NOMO-1 (cell line): ENCODE measurements at regions not wholly inside any gene's neighbourhood (a gene's known extent, or its start where the extent isn't known, plus 50 kb on each side); places are given as distances from the start of the nearest gene placed in this dataset.
"Not testable (repeated sequence)": the region's sequence is repeated elsewhere in the genome, so short reads cannot be mapped to it uniquely, and the experiment has no call there.

ENCODE experiments used
- DNase-seq, 2 experiments: peaks; one replicate each; lab custom pipeline; 2025; ENCODE audit not compliant: unreplicated experiment in 2 of 2; lab: John Stamatoyannopoulos, UW

DNA sequence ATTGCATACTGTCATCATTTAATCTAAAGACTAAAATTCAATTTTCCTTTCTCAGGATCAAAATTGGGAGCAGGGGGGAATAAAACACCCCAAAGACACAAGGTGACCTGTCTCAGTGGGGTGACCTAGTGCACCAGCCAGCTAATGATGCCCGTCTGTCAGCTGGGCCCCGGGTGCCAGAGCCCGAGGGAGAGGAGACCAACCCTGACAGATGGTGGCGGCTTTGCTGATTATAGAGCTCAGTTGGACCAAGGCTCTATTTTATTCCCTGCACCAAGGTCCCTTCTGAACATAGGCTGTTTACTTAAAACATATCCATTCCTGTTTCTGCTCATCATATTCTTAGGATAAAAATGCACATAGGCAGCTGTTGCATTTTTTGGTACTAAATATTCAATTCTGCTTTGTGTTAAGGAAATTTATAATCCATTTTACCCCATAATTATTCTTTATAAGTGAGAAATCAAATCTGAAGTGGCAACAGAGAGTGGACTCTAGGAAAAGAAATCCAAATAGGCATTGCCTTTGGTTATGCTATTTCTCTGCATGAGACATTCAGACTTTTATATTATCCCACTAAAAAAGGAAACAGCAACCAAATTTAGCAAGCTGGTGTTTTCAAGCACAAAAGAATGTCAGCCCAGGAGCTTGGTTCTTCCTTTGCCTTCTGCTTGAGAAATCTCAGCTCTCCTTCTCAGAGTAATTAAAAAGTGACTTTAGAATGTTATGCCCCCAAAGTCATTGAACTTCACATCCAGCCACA lies 96.8 kb upstream of the IFNG-AS1 start:
- no peak for DNase-seq

DNA sequence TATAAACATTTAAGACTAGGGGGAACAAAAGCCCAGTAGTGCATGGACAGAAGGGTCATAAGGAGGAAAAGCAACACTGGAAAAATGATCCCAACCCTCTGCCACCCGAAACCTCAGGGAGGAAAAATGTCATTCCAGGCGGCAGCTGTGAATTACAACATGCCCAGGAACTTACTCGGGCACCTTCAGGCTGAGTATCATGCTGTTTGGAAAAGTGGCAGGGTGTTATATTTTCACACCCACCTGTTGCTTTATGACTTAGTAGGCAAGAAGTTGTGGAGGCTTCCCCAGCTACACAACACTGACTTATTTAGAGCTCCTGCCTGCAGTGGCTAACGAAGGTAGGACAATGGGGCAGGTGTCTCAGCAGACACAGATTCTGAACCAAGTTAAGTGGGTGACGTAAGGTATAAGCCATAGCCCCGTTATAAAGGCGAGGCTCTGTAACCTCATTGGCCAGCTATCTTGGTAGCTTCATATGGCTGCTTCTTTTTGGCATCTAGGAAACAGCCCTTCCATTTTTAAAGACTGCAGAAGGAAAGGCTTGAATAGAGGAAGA lies 96.1 kb upstream of the IFNG-AS1 start:
- no peak for DNase-seq

DNA sequence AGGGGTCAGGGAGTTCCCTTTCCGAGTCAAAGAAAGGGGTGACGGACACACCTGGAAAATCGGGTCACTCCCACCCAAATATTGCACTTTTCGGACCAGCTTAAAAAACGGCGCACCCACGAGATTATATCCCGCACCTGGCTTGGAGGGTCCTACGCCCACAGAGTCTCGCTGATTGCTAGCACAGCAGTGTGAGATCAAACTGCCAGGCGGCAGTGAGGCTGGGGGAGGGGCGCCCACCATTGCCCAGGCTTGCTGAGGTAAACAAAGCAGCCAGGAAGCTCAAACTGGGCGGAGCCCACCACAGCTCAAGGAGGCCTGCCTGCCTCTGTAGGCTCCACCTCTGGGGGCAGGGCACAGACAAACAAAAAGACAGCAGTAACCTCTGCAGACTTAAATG lies 88.8 kb upstream of the IFNG-AS1 start:
- DNase-seq: not testable (repeated sequence)

DNA sequence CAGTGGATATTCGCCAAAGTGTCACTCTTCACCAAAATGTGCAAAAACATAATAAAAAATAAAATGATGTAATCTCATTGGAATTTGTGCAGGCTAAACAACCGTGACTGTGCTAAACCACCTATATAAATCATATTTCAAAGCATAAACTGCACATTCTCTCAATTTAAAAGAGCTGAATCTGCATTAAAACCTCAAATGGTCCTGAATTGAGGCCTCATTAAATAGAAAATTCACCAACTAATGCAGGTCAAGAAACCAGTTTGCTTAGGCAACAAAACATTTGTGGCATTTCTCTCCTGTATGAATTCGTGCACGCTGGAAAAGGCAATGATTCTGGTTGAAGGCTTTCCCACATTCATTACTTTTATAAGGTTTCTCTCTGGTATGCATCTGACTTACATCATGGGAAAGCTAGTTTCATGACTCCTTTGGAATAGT lies 80.1 kb upstream of the IFNG-AS1 start:
- no peak for DNase-seq

DNA sequence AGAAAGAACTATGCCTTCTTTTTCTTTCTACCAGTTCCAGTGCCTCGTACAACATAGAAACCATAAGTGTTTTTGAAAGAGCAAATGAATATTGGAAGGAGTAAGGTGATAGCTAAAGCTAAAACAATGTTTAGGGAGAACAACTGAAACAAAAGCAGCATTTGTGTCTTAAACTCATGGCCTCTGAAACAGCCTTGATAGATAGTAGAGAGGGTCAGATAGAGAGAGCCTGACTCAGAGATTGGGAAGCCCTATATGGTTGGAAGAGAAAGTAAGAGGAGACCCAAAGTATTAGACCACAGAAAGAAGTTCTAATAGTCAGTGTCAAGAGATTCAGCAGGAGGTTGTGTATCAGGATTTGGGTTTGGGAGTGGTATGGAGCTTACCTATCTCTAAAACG lies 79.6 kb upstream of the IFNG-AS1 start:
- no peak for DNase-seq

DNA sequence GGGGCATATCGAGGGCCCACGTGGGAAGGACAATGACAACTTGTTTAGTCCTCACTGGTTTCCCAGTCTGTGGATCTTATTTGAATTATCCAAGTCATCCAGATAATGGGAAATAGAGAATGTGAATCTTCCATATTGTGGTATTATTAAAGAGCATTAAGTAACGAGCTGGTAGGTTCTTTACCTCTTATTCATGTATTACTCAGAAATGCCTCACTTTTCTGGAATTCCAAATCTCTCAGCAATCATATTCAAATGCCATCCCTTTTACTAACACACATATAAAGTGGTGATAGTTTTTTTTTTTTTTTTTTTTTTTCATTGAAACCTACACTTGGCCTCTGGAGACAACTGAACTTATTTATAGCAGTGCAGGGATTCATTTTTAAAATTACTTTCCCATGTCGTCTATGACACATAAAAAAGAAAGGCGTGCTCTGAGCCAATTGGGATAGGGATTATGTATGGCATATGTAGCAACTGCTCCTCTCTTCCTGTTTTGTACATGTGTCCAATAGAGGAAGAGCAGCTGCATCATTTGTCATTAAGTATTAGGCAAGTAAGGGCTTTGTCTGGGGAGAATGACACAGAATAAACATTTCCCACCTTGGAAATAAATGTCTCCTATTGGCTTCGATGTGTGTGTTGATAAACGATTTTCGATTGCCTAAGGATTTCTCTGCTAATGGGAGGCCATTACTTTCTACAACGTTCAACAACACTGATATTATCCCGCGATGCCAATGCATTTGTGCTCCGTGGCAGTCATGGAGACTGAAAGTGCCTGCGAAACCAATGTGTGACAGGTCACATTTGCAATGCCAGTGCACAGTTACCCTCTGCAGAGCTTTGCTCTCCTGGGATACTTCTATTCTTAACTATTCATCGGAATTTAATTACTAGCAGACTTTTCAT lies 78.6 kb upstream of the IFNG-AS1 start:
- no peak for DNase-seq

DNA sequence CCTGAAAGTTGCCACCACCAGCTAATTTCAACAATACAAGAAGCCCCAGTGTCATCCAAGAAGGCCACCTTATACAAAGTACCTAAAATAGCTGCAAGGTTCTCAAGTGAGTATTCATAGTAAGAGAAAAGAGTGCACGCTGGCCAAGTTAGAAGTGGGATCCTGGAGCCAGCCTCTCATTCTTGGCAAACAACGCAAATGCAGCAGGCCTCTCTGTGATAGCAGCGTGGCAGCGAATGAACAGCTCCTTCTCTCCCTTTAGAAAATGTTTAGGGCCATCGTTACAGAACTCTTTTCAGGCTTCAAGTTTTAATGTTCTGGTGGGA lies 78.0 kb upstream of the IFNG-AS1 start:
- DNase-seq: no peak

DNA sequence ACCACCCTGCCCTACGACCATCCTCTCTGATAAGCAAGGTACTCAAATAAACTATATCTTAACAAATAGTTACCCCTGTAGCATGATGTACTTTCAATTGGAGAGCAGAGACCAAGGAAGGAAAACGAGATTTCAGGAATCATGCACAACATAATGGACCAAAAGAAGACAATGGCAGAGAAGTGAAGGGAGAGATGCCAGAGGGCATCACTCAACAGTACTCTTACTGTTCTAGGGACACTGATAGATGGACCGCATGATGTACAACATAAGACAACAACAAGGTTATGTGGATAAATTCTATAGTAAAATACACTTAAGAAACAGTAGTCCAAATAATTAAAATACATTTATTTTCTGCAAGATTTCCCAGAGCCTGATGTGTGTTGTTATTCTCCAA lies 77.5 kb upstream of the IFNG-AS1 start:
- DNase-seq: no peak

DNA sequence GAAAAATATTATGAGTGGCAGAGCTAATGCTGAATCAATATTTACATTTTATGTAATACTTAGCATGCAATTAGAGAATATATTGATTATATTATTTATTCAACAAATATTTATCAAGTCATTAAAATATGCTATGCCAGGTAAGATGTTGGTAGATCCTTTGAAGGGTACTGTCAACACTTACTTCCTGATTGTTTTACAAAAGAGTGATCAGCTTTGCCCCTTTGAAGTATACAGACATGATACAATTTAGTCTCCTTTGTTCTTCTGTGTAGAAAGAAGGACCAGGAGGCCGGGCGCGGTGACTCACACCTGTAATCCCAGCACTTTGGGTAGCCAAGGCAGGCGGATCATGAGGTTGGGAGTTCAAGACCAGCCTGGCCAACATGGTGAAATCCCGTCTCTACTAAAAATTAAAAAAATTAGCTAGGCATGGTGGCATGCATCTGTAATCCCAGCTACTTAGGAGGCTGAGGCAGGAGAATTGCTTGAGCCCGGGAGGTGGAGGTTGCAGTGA lies 73.9 kb upstream of the IFNG-AS1 start:
- DNase-seq: no peak

DNA sequence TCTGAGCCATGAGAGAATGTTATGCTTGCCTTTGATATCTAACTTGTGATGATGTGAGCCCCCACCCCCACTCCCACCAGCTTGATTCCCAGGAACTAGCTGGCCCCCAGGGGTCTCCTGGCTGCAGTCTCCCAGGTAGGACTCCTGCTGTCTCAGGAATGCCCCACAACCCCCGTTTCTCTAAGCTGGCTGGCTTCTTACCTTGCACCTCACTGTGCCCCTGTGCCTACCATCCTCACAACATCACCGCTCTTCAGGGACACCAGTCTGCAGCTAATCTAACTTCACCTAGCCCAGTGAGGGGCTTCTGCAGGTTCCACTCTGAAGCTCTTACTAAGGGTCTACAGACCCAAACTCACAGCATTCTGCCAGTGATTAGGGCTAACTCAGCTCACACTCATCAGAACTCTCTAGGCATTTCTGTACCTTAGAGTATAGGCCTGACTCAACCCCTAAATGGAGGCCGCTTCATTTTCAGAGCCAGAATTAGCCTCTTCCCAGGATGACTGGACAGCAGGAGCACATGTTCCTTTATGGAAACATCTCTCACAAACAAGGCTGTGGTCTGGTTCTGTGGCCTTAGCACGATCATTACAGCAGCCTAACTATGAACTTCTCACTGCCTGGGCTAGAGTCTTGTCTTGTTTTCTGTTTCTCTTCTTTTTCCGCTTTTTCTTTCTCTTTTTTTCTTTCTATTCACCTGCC lies 72.8 kb upstream of the IFNG-AS1 start:
- DNase-seq: no peak

DNA sequence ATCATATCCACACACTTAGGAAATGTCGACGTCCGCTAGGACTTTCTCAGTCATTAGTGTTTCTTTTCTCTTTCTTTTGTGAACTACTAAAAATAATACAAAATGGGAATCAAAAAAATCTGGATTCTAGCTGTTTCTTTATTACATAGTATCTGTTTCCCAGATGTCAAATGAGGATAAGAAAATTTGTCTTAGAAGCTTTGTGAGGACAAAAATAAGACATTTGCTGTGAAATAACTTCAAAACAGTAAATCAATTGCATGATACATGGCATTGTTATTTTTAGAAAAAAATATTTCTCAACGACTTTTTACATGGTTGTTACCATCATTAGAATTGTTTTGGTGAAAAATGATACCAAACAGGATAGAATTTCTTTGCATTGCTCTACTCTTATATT lies 71.4 kb upstream of the IFNG-AS1 start:
- no peak for DNase-seq

DNA sequence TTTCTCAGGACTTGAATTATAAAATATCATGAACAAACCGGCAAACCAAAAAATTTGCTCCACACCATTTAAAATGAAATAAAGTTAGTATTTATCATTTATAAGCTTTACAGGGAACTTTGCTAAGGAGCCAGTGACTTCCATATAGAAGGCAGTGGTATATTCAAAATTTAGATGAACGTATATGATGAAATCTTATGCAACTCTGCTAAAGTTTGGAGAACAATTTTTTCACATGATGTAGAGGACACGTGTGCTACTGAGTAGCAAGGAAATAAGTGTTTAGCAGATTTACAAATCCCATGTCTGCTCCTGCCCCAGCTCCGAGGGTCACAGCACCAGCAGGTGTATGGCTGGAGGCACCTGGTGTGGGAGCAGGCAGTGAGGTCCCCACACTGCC lies 70.8 kb upstream of the IFNG-AS1 start:
- no peak for DNase-seq

DNA sequence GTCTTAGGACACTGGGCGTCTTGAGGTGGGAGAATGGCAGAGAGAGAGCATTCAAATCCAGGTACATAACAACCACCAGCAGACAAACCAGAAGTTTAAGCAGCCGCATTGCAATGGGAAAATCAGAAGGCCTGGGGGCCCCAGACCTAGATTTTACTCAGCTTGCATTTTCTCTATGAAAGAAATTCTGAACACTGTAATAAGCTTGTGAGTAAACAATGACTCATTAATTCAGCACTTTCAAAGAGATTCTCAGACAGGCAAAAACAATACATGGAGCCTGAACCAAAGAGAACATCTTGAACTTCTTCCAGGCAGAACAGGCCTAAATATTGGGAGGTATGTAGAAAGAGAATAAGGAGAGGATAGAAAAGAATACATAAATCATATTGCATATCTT lies 69.8 kb upstream of the IFNG-AS1 start:
- DNase-seq: no peak

DNA sequence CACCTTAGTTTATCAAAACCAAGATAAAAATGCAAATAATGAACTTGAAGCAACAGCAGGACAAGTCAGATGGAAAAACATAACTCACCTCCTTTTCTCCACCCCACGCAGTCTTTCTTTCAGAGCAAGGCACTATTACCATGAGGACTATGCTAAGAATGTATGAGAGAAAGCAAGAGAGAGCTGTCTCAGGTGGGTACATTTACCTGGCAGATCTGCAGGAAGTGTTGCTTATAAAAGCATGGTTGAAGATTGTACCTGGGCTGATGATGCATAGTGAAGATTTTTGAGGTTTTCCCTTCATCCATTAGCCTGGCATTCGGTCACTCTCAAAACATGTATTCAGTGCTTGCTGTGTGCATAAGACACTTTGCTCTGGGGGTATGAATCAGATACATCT lies 68.8 kb upstream of the IFNG-AS1 start:
- DNase-seq: no peak

DNA sequence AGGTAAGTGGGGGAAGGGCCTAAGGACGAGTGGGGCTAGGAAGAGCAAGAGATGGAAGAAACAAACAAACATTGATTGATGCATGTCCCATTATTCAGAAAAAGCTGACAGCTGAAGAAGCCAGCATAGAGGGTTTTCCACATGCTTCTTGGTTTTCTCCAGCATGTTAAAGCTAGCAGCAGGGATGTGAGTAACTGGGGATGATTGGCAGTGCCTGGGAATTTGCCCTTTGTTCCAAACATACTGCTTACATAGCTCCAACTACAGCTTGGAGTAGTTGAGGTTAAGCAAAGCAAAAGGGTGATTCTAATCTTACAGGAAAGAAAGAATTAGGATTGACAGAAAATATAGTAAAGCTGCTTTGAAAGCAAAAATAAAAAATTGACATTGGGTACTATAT lies 68.0 kb upstream of the IFNG-AS1 start:
- no peak for DNase-seq

DNA sequence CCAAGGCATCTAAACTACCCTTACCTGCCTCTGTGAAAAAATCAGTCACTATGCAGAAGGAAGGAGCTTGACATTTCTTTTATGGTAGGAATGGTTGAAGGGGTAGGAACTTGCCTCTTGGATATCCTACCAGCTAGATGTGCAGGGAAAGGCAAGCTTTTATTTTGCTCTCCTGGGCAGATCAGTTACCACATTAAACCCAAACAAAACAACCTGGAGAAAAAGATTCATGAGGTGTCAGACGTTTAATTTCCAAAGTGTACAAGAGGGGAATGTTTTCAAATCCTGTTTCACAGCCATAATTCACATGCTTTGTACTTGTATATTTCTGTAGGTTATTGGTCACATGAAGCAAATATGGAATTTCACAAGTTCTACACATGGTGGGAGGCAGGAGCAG lies 67.0 kb upstream of the IFNG-AS1 start:
- DNase-seq: no peak

DNA sequence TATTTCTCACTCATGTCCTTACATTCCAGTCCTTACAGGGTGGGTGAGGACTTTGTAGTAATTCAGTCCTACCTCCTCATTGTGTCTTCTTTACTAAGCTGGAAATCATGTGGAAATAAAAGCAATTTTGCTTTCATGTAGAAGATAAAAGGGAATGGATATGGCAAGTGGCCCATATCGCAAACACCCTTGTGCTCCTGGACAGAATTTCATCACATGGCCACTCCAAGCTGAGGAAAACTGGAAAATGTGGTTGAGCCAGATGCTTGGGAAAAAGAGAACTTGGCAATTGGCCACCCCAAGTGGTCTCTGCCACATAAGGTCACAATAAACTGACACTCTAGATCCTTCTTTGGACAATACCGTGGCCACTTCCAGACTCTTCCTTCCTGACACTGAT lies 64.2 kb upstream of the IFNG-AS1 start:
- DNase-seq: no peak

DNA sequence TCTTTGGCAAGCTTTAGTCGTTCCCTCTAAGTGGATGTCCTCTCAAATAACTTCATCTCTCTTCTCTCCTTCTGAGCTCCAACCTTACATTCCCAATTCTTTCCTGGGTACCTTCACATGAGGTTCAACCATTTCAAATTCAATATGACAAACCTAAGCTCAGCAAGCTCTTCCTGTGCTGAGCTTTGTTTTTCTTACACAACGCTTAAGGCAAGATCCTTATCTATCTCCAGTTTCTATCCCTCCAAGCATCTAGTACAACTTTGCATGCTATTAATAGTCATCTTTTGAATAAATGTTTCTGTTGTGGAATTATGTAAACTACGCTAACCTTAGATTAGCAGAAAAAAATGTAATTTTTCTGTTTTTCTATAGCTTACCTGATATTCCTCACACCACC lies 63.7 kb upstream of the IFNG-AS1 start:
- no peak for DNase-seq

DNA sequence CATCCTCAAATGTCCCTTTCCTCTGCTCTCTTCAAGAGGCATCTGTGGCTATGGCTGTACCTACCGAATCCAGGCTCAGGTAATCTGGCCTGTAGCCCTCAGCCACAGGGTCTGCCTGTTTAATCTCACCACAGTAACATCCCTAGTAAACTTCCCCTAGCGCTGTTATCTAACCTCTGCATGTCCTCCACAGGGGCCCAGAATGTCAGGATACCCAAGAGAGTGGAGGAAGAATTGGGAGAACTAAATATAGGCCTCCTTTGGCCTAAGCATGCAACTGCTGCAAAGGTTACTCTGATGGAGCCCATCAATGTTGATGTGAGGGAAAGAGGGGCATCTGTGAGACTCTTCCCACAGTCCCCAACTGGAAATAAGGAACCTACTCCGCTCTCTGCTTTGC lies 63.2 kb upstream of the IFNG-AS1 start:
- DNase-seq: no peak

DNA sequence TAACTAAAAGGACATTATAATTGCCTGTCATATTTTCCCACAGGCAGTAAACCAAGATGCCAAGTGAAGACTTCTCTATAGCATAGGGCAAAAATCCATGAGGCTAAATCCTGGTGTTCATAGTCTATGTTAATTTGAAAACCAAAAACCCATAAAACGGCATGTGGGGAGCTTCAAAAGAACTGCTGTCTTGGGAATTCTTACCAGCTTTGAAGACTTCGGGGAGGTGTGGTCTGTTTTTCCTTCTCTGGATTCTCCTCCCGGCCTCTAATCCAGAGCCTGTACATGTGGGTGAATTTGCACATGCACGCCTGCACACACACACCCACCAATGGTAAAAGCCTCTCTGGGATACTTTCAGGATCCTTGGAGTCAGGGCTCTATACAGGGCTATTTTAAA lies 61.9 kb upstream of the IFNG-AS1 start:
- DNase-seq: no peak

DNA sequence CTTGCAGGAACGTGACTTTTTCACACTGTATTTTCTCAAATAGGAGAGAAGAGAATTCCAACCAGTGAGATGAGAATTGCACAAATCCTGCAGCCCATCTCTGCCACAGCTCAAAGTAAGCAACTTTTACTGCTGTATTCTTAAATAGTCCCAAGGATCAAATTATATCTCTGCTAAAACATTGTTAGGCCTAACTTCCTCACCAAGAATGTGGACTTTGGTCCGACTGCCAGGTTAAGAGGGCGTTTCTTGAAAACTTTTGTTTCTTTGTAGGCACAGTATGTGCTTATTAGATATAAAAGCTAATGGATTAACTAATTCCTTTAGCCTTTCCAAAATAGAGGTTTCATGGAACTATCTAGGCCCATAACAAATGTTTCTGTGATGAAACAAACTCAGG lies 61.4 kb upstream of the IFNG-AS1 start:
- no peak for DNase-seq
